ENCODE measurements at regions not wholly inside any gene's neighbourhood (a gene's known extent, or its start where the extent isn't known, plus 50 kb on each side); places are given as distances from the start of the nearest gene placed in this dataset.
"Not testable (repeated sequence)": the region's sequence is repeated elsewhere in the genome, so short reads cannot be mapped to it uniquely, and the experiment has no call there.

- Histone ChIP-seq H3K9me3 (ENCODE audit: control insufficient read depth, insufficient read depth, low read length) (no peaks in the 10 kb centered on the region), H3K27ac (ENCODE audit: low read depth, low read length) (no peak overlapping the region), H3K4me1 (ENCODE audit: control insufficient read depth, insufficient read depth, low read length) (no peaks in the 10 kb centered on the region), H3K36me3 (ENCODE audit: control insufficient read depth, insufficient read depth, low read length) (no peaks in the 10 kb centered on the region), H3K27me3 (ENCODE audit: control insufficient read depth, insufficient read depth, low read length) (no peaks in the 10 kb centered on the region), H3K4me3 (ENCODE audit: low read depth, low read length) (no peak overlapping the region)
- no peak for DNase-seq (ENCODE audit: low read depth in 4 of 6, low spot score in 6 of 6)
- WGBS (ENCODE audit: insufficient coverage), result no CpG with 5 or more reads among the region's 1 CpG
These were observed 91.5 kb upstream of the CDH9 start for GRCh38 chr5:27129926-27130325.

- Histone ChIP-seq H3K27ac (ENCODE audit: low read depth, low read length) (no peak overlapping the region), H3K4me3 (ENCODE audit: low read depth, low read length) (no peak overlapping the region)
- WGBS (ENCODE audit: insufficient coverage), result 100% methylated on average over 2 of the region's 2 CpGs
These were observed 87.5 kb upstream of the CDH9 start for GRCh38 chr5:27125856-27126255.

GRCh38 chr5:27124590-27124989, 86.2 kb upstream of the CDH9 start:
- no peak overlapping the region for H3K27ac ChIP-seq (ENCODE audit: low read depth, low read length)
- H3K4me3 ChIP-seq (ENCODE audit: low read depth, low read length), result no peak overlapping the region
- H3K9me3 ChIP-seq (ENCODE audit: control insufficient read depth, insufficient read depth, low read length), result peaks cover 1% of the 10 kb centered on the region
- no CpG with 5 or more reads among the region's 3 CpGs for WGBS (ENCODE audit: insufficient coverage)
- no peaks in the 10 kb centered on the region for H3K27me3 ChIP-seq (ENCODE audit: control insufficient read depth, insufficient read depth, low read length)
- peak in 2 of 6 donors; percentile 31 to 74 for DNase-seq (ENCODE audit: low read depth in 4 of 6, low spot score in 6 of 6)
- H3K4me1 ChIP-seq (ENCODE audit: control insufficient read depth, insufficient read depth, low read length), result no peaks in the 10 kb centered on the region
- no peaks in the 10 kb centered on the region for H3K36me3 ChIP-seq (ENCODE audit: control insufficient read depth, insufficient read depth, low read length)

More at GRCh38 chr5:27125856-27126255, 87.5 kb upstream of the CDH9 start:
- Histone ChIP-seq H3K36me3 (ENCODE audit: control insufficient read depth, insufficient read depth, low read length) (no peaks in the 10 kb centered on the region), H3K27me3 (ENCODE audit: control insufficient read depth, insufficient read depth, low read length) (no peaks in the 10 kb centered on the region), H3K9me3 (ENCODE audit: control insufficient read depth, insufficient read depth, low read length) (no peaks in the 10 kb centered on the region), H3K4me1 (ENCODE audit: control insufficient read depth, insufficient read depth, low read length) (no peaks in the 10 kb centered on the region)
- DNase-seq (ENCODE audit: low read depth in 4 of 6, low spot score in 6 of 6), result no peak

- not testable (repeated sequence) for H3K9me3 ChIP-seq (ENCODE audit: control insufficient read depth, insufficient read depth, low read length); DNase-seq (ENCODE audit: low read depth in 4 of 6, low spot score in 6 of 6); H3K4me1 ChIP-seq (ENCODE audit: control insufficient read depth, insufficient read depth, low read length); H3K27ac ChIP-seq (ENCODE audit: low read depth, low read length); H3K4me3 ChIP-seq (ENCODE audit: low read depth, low read length); H3K36me3 ChIP-seq (ENCODE audit: control insufficient read depth, insufficient read depth, low read length); H3K27me3 ChIP-seq (ENCODE audit: control insufficient read depth, insufficient read depth, low read length)
- 98% methylated on average over 28 of the region's 38 CpGs for WGBS (ENCODE audit: insufficient coverage)
These were observed 81.4 kb upstream of the CDH9 start for GRCh38 chr5:27119736-27120321.

GRCh38 chr5:27103486-27103885, 65.1 kb upstream of the CDH9 start:
- H3K9me3 ChIP-seq (ENCODE audit: control insufficient read depth, insufficient read depth, low read length), result no peaks in the 10 kb centered on the region
- no peak overlapping the region for H3K27ac ChIP-seq (ENCODE audit: low read depth, low read length)
- no peaks in the 10 kb centered on the region for H3K27me3 ChIP-seq (ENCODE audit: control insufficient read depth, insufficient read depth, low read length)
- no peaks in the 10 kb centered on the region for H3K36me3 ChIP-seq (ENCODE audit: control insufficient read depth, insufficient read depth, low read length)
- peak in 1 of 6 donors; percentile 58 for DNase-seq (ENCODE audit: low read depth in 4 of 6, low spot score in 6 of 6)
- no peaks in the 10 kb centered on the region for H3K4me1 ChIP-seq (ENCODE audit: control insufficient read depth, insufficient read depth, low read length)
- WGBS (ENCODE audit: insufficient coverage), result no CpG with 5 or more reads among the region's 2 CpGs
- H3K4me3 ChIP-seq (ENCODE audit: low read depth, low read length), result no peak overlapping the region

GRCh38 chr5:27095761-27096160, 57.4 kb upstream of the CDH9 start:
- WGBS (ENCODE audit: insufficient coverage), result 97% methylated on average over 15 of the region's 16 CpGs
- not testable (repeated sequence) for H3K27ac ChIP-seq (ENCODE audit: low read depth, low read length); H3K36me3 ChIP-seq (ENCODE audit: control insufficient read depth, insufficient read depth, low read length); H3K4me1 ChIP-seq (ENCODE audit: control insufficient read depth, insufficient read depth, low read length); H3K27me3 ChIP-seq (ENCODE audit: control insufficient read depth, insufficient read depth, low read length); H3K9me3 ChIP-seq (ENCODE audit: control insufficient read depth, insufficient read depth, low read length); DNase-seq (ENCODE audit: low read depth in 4 of 6, low spot score in 6 of 6); H3K4me3 ChIP-seq (ENCODE audit: low read depth, low read length)

GRCh38 chr5:27093279-27093678, 54.9 kb upstream of the CDH9 start:
- DNase-seq (ENCODE audit: low read depth in 4 of 6, low spot score in 6 of 6), result peak in 2 of 6 donors; percentile 11 to 25
- Histone ChIP-seq H3K36me3 (ENCODE audit: control insufficient read depth, insufficient read depth, low read length) (no peaks in the 10 kb centered on the region), H3K9me3 (ENCODE audit: control insufficient read depth, insufficient read depth, low read length) (no peaks in the 10 kb centered on the region), H3K27me3 (ENCODE audit: control insufficient read depth, insufficient read depth, low read length) (no peaks in the 10 kb centered on the region), H3K27ac (ENCODE audit: low read depth, low read length) (no peak overlapping the region), H3K4me3 (ENCODE audit: low read depth, low read length) (no peak overlapping the region), H3K4me1 (ENCODE audit: control insufficient read depth, insufficient read depth, low read length) (no peaks in the 10 kb centered on the region)
- no CpG with 5 or more reads among the region's 2 CpGs for WGBS (ENCODE audit: insufficient coverage)

GRCh38 chr5:27091858-27092257, 53.5 kb upstream of the CDH9 start:
- H3K4me3 ChIP-seq (ENCODE audit: low read depth, low read length), result no peak overlapping the region
- no peaks in the 10 kb centered on the region for H3K27me3 ChIP-seq (ENCODE audit: control insufficient read depth, insufficient read depth, low read length)
- no peak overlapping the region for H3K27ac ChIP-seq (ENCODE audit: low read depth, low read length)
- 100% methylated on average over 1 of the region's 1 CpG for WGBS (ENCODE audit: insufficient coverage)
- H3K4me1 ChIP-seq (ENCODE audit: control insufficient read depth, insufficient read depth, low read length), result no peaks in the 10 kb centered on the region
- no peaks in the 10 kb centered on the region for H3K9me3 ChIP-seq (ENCODE audit: control insufficient read depth, insufficient read depth, low read length)
- no peak for DNase-seq (ENCODE audit: low read depth in 4 of 6, low spot score in 6 of 6)
- H3K36me3 ChIP-seq (ENCODE audit: control insufficient read depth, insufficient read depth, low read length), result no peaks in the 10 kb centered on the region

GRCh38 chr5:27088822-27089221, 50.4 kb upstream of the CDH9 start:
- not testable (repeated sequence) for H3K36me3 ChIP-seq (ENCODE audit: control insufficient read depth, insufficient read depth, low read length); H3K9me3 ChIP-seq (ENCODE audit: control insufficient read depth, insufficient read depth, low read length); H3K27ac ChIP-seq (ENCODE audit: low read depth, low read length); H3K4me3 ChIP-seq (ENCODE audit: low read depth, low read length); DNase-seq (ENCODE audit: low read depth in 4 of 6, low spot score in 6 of 6); H3K27me3 ChIP-seq (ENCODE audit: control insufficient read depth, insufficient read depth, low read length); H3K4me1 ChIP-seq (ENCODE audit: control insufficient read depth, insufficient read depth, low read length)
- WGBS (ENCODE audit: insufficient coverage), result no CpG with 5 or more reads among the region's 4 CpGs

All from spinal cord (tissue), 9 donors.